WTC11 (cell line): ENCODE measurements at regions not wholly inside any gene's neighbourhood (a gene's known extent, or its start where the extent isn't known, plus 50 kb on each side); places are given as distances from the start of the nearest gene placed in this dataset.

Experiments
- CTCF ChIP-seq: fragments of 200-600 bp; IDR thresholded peaks from 2 replicates; pipeline ENCODE4 v1.8.0; 2022; ENCODE audit warnings: antibody characterized with exemption
- ESRRA ChIP-seq: sonication (generic); formaldehyde crosslinking; IDR thresholded peaks from 2 replicates; pipeline ENCODE4 v1.8.1; 2022; ENCODE audit warnings: mild to moderate bottlenecking, missing genetic modification reagents, borderline replicate concordance
- ETV6 ChIP-seq: sonication (generic); formaldehyde crosslinking; IDR thresholded peaks from 2 replicates; pipeline ENCODE4 v1.8.1; 2022; ENCODE audit warnings: mild to moderate bottlenecking, missing genetic modification reagents
- HMGXB4 ChIP-seq: sonication (generic); formaldehyde crosslinking; IDR thresholded peaks from 2 replicates; pipeline ENCODE4 v1.8.1; 2023; ENCODE audit warnings: mild to moderate bottlenecking, moderate library complexity, missing genetic modification reagents
- IRF2 ChIP-seq: sonication (generic); formaldehyde crosslinking; IDR thresholded peaks from 2 replicates; pipeline ENCODE4 v1.8.0; 2022; ENCODE audit warnings: low read depth, missing genetic modification reagents, borderline replicate concordance
- NFYB ChIP-seq: sonication (generic); formaldehyde crosslinking; conservative IDR thresholded peaks from 2 replicates; pipeline ENCODE4 v1.8.0; 2022; ENCODE audit warnings: low read depth, missing genetic modification reagents
- SP1 ChIP-seq: sonication (generic); formaldehyde crosslinking; conservative IDR thresholded peaks from 2 replicates; pipeline ENCODE4 v1.8.1; 2022; ENCODE audit warnings: missing genetic modification reagents
- ZNF138 ChIP-seq: sonication (generic); formaldehyde crosslinking; conservative IDR thresholded peaks from 2 replicates; pipeline ENCODE4 v1.8.1; 2022; ENCODE audit warnings: mild to moderate bottlenecking, moderate library complexity, missing genetic modification reagents
- TF ChIP-seq, protein P1 (sequence below): sonication (generic); formaldehyde crosslinking; IDR thresholded peaks from 2 replicates; pipeline ENCODE4 v1.8.1; 2023; ENCODE audit warnings: mild to moderate bottlenecking, missing genetic modification reagents
- TF ChIP-seq, protein P2 (sequence below): sonication (generic); formaldehyde crosslinking; IDR thresholded peaks from 2 replicates; pipeline ENCODE4 v1.8.1; 2022; ENCODE audit warnings: low read depth, missing genetic modification reagents, borderline replicate concordance
- TF ChIP-seq, protein P3 (sequence below): sonication (generic); formaldehyde crosslinking; IDR thresholded peaks from 2 replicates; pipeline ENCODE4 v1.8.1; 2022; ENCODE audit warnings: low read depth, mild to moderate bottlenecking, moderate library complexity, missing genetic modification reagents, borderline replicate concordance

DNA sequence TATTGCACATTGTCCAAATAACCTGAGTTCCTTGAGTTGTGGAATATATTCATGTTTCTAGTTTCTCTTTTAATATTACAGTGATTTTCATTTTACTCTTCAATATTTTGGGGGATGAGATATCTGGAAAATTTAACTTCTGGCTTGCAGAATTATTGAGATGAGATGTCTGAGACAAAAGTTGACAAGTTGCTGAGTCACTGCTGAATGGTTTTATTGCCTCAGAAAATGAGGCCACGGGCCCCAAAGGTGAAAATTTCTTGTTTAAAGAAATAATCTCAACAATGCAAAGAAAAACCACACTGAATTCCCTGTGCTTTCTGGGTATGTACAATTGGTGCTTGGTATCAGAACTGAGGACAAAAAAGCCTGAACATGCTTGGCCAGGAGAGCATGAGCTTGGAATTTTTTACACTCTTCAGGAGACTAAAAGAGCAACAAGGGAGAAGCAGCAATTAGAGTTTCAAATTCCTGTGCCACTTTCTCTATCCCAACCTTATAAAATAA, 129.2 kb upstream of the TOM1L1 start:
- no peak for TF ChIP-seq CTCF
- no peak for TF ChIP-seq IRF2
- TF ChIP-seq, protein P1, sequence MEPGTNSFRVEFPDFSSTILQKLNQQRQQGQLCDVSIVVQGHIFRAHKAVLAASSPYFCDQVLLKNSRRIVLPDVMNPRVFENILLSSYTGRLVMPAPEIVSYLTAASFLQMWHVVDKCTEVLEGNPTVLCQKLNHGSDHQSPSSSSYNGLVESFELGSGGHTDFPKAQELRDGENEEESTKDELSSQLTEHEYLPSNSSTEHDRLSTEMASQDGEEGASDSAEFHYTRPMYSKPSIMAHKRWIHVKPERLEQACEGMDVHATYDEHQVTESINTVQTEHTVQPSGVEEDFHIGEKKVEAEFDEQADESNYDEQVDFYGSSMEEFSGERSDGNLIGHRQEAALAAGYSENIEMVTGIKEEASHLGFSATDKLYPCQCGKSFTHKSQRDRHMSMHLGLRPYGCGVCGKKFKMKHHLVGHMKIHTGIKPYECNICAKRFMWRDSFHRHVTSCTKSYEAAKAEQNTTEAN (CRISPR knock-in tag), result no peak
- TF ChIP-seq, protein P2, sequence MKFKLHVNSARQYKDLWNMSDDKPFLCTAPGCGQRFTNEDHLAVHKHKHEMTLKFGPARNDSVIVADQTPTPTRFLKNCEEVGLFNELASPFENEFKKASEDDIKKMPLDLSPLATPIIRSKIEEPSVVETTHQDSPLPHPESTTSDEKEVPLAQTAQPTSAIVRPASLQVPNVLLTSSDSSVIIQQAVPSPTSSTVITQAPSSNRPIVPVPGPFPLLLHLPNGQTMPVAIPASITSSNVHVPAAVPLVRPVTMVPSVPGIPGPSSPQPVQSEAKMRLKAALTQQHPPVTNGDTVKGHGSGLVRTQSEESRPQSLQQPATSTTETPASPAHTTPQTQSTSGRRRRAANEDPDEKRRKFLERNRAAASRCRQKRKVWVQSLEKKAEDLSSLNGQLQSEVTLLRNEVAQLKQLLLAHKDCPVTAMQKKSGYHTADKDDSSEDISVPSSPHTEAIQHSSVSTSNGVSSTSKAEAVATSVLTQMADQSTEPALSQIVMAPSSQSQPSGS (CRISPR knock-in tag), result no peak
- TF ChIP-seq, protein P3, sequence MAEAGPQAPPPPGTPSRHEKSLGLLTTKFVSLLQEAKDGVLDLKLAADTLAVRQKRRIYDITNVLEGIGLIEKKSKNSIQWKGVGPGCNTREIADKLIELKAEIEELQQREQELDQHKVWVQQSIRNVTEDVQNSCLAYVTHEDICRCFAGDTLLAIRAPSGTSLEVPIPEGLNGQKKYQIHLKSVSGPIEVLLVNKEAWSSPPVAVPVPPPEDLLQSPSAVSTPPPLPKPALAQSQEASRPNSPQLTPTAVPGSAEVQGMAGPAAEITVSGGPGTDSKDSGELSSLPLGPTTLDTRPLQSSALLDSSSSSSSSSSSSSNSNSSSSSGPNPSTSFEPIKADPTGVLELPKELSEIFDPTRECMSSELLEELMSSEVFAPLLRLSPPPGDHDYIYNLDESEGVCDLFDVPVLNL (CRISPR knock-in tag), result no peak
- no peak for TF ChIP-seq ZNF138 (CRISPR knock-in tag)
- no peak for TF ChIP-seq SP1 (CRISPR knock-in tag)
- no peak for TF ChIP-seq HMGXB4 (CRISPR knock-in tag)
- TF ChIP-seq ESRRA, result no peak
- TF ChIP-seq ETV6 (CRISPR knock-in tag), result no peak
- TF ChIP-seq NFYB (CRISPR knock-in tag), result no peak
